Tibial nerve (tissue), 4 donors: ENCODE measurements at regions not wholly inside any gene's neighbourhood (a gene's known extent, or its start where the extent isn't known, plus 50 kb on each side); places are given as distances from the start of the nearest gene placed in this dataset.

Experiments used
- EP300 ChIP-seq, 2 donors: sonication (generic); formaldehyde crosslinking; IDR thresholded peaks; one replicate each; pipeline ENCODE4 v1.6.1; 2017; ENCODE audit warnings: antibody characterized with exemption in 2 of 2, mild to moderate bottlenecking in 1 of 2
- POLR2A ChIP-seq, 2 donors: fragments of 450-650 bp; IDR thresholded peaks; one replicate each; pipeline ENCODE4 v1.6.1; 2017; ENCODE audit warnings: antibody characterized with exemption in 2 of 2, mild to moderate bottlenecking in 2 of 2, moderate library complexity in 2 of 2
- TF ChIP-seq, protein P1 (sequence below), 5 experiments: fragments of 200-600 bp in 3 of 5; fragments of 450-650 bp in 2 of 5; sonication (generic) in 3 of 5; IDR thresholded peaks; one replicate each; pipeline ENCODE4 v1.5.1; 2016 to 2019; ENCODE audit warnings: antibody characterized with exemption in 5 of 5, mild to moderate bottlenecking in 3 of 5, moderate library complexity in 2 of 5

DNA sequence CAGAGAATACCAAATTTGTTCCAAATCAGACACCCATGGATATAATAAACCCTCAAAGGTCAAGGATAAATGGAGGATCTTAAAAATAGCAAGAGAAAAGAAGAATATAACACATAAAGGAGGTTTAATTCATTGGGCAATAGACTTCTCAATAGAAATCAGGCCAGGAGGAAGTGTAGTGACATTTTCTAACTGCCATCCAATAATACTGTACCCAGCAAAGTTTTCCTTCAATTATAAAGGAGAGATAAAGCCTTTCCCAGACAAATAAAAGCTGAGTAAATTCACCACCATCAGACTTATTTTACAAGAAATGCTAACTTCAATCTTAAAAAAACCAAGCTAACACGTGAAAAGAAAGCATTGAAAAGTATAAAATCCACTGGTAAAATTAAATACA is 121.6 kb downstream of the MSTN start:
- TF ChIP-seq, protein P1, sequence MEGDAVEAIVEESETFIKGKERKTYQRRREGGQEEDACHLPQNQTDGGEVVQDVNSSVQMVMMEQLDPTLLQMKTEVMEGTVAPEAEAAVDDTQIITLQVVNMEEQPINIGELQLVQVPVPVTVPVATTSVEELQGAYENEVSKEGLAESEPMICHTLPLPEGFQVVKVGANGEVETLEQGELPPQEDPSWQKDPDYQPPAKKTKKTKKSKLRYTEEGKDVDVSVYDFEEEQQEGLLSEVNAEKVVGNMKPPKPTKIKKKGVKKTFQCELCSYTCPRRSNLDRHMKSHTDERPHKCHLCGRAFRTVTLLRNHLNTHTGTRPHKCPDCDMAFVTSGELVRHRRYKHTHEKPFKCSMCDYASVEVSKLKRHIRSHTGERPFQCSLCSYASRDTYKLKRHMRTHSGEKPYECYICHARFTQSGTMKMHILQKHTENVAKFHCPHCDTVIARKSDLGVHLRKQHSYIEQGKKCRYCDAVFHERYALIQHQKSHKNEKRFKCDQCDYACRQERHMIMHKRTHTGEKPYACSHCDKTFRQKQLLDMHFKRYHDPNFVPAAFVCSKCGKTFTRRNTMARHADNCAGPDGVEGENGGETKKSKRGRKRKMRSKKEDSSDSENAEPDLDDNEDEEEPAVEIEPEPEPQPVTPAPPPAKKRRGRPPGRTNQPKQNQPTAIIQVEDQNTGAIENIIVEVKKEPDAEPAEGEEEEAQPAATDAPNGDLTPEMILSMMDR (IDR thresholded peaks at IDR 0.05): no peak
- TF ChIP-seq EP300 (IDR thresholded peaks at IDR 0.05) (no peak), POLR2A (IDR thresholded peaks at IDR 0.05) (no peak)
